ENCODE measurements at regions not wholly inside any gene's neighbourhood (a gene's known extent, or its start where the extent isn't known, plus 50 kb on each side); places are given as distances from the start of the nearest gene placed in this dataset.
"Not testable (repeated sequence)": the region's sequence is repeated elsewhere in the genome, so short reads cannot be mapped to it uniquely, and the experiment has no call there.

GRCh38 chr5:157963244-157963643 lies 104.3 kb upstream of the CLINT1 start:
- POLR2A ChIA-PET: interaction anchor here (0.6 kb wide), 2 partner anchors 71 to 203 kb away, joined by 3 read pairs; no protein-coding TSS in a partner anchor
- Histone ChIP-seq H3K4me3 (ENCODE audit: low read depth, low read length, poor library complexity, severe bottlenecking) (no peak overlapping the region), H2AFZ (ENCODE audit: low read length) (no peak overlapping the region), H3K9me2 (ENCODE audit: insufficient read depth, low read length) (no peaks in the 10 kb centered on the region), H3K4me2 (ENCODE audit: low read length) (no peak overlapping the region), H3K27ac (ENCODE audit: low read depth, low read length, poor library complexity, severe bottlenecking) (no peak overlapping the region), H3K9me3 (ENCODE audit: low read length) (no peaks in the 10 kb centered on the region), H3K36me3 (ENCODE audit: insufficient read depth, low read length) (no peaks in the 10 kb centered on the region), H3K4me1 (ENCODE audit: insufficient read depth, low read length, poor library complexity, severe bottlenecking) (no peaks in the 10 kb centered on the region), H3K79me2 (ENCODE audit: insufficient read depth, low read depth, low read length) (no peaks in the 10 kb centered on the region), H4K20me1 (ENCODE audit: insufficient read depth, low read length) (no peaks in the 10 kb centered on the region)
- BruUV-seq (replicated peaks): no TSS peak
- no peak for TF ChIP-seq CTCF (conservative IDR thresholded peaks at IDR 0.05; ENCODE audit: low read length)
- TF ChIP-seq EZH2phosphoT487 (IDR thresholded peaks at IDR 0.05; ENCODE audit: borderline replicate concordance, low read depth, low read length): no peak
- no peak for DNase-seq (ENCODE audit: low spot score)
- CTCF ChIA-PET (ENCODE audit: unreplicated experiment): no interaction called here
- intact Hi-C loops (cut with micrococcal nuclease; ENCODE audit: unreplicated experiment): no loop called here

GRCh38 chr5:157962686-157963085 lies 103.7 kb upstream of the CLINT1 start:
- intact Hi-C loops (cut with micrococcal nuclease; ENCODE audit: unreplicated experiment); H3K4me2 ChIP-seq (ENCODE audit: low read length); H3K27ac ChIP-seq (ENCODE audit: low read depth, low read length, poor library complexity, severe bottlenecking); H2AFZ ChIP-seq (ENCODE audit: low read length); H3K9me2 ChIP-seq (ENCODE audit: insufficient read depth, low read length); BruUV-seq (replicated peaks); H3K36me3 ChIP-seq (ENCODE audit: insufficient read depth, low read length); H4K20me1 ChIP-seq (ENCODE audit: insufficient read depth, low read length); H3K4me3 ChIP-seq (ENCODE audit: low read depth, low read length, poor library complexity, severe bottlenecking); H3K79me2 ChIP-seq (ENCODE audit: insufficient read depth, low read depth, low read length); DNase-seq (ENCODE audit: low spot score); H3K4me1 ChIP-seq (ENCODE audit: insufficient read depth, low read length, poor library complexity, severe bottlenecking); H3K9me3 ChIP-seq (ENCODE audit: low read length); CTCF ChIA-PET (ENCODE audit: unreplicated experiment): not testable (repeated sequence)
- POLR2A ChIA-PET: interaction anchor here (0.6 to 1.4 kb wide), 2 partner anchors 14 to 203 kb away, joined by 3 to 5 read pairs; no protein-coding TSS in a partner anchor

- no peaks in the 10 kb centered on the region for H3K4me1 ChIP-seq (ENCODE audit: insufficient read depth, low read length, poor library complexity, severe bottlenecking)
- intact Hi-C loops (cut with micrococcal nuclease; ENCODE audit: unreplicated experiment): no loop called here
- BruUV-seq (replicated peaks): no TSS peak
- H3K9me2 ChIP-seq (ENCODE audit: insufficient read depth, low read length): no peaks in the 10 kb centered on the region
- no peaks in the 10 kb centered on the region for H3K36me3 ChIP-seq (ENCODE audit: insufficient read depth, low read length)
- H3K4me2 ChIP-seq (ENCODE audit: low read length): no peak overlapping the region
- no peak for DNase-seq (ENCODE audit: low spot score)
- no peak for TF ChIP-seq EZH2phosphoT487 (IDR thresholded peaks at IDR 0.05; ENCODE audit: borderline replicate concordance, low read depth, low read length)
- no peak for TF ChIP-seq CTCF (conservative IDR thresholded peaks at IDR 0.05; ENCODE audit: low read length)
- no peak overlapping the region for H3K27ac ChIP-seq (ENCODE audit: low read depth, low read length, poor library complexity, severe bottlenecking)
- CTCF ChIA-PET (ENCODE audit: unreplicated experiment): interaction anchor here (0.6 to 0.7 kb wide), 2 partner anchors 10 to 12 kb away, joined by 3 read pairs; no protein-coding TSS in a partner anchor
- no peaks in the 10 kb centered on the region for H4K20me1 ChIP-seq (ENCODE audit: insufficient read depth, low read length)
- no peak overlapping the region for H3K4me3 ChIP-seq (ENCODE audit: low read depth, low read length, poor library complexity, severe bottlenecking)
- POLR2A ChIA-PET: interaction anchor here (1.2 to 1.4 kb wide), 2 partner anchors 12 to 13 kb away, joined by 3 to 5 read pairs; no protein-coding TSS in a partner anchor
- H3K79me2 ChIP-seq (ENCODE audit: insufficient read depth, low read depth, low read length): no peaks in the 10 kb centered on the region
- no peak overlapping the region for H2AFZ ChIP-seq (ENCODE audit: low read length)
- H3K9me3 ChIP-seq (ENCODE audit: low read length): no peaks in the 10 kb centered on the region
Observed at GRCh38 chr5:157961896-157962590, 103.1 kb upstream of the CLINT1 start.
